ENCODE measurements at regions not wholly inside any gene's neighbourhood (a gene's known extent, or its start where the extent isn't known, plus 50 kb on each side); places are given as distances from the start of the nearest gene placed in this dataset.
A peak's percentile ranks its signal among the peaks of the same experiment; 100 is the strongest.

GRCh38 chr10:33493978-33494377, 159.5 kb upstream of the NRP1 start:
- no peak for DNase-seq
- H3K27ac ChIP-seq, result peak overlapping the region in 1 of 2 donors; percentile 37
- intact Hi-C loops (cut with DNase I; ENCODE audit: low total_unique reads), result no loop called here

GRCh38 chr10:33493497-33493896, 159.0 kb upstream of the NRP1 start:
- intact Hi-C loops (cut with DNase I; ENCODE audit: low total_unique reads), result no loop called here
- no peak for DNase-seq
- TF ChIP-seq CTCF (IDR thresholded peaks at IDR 0.05), result no peak
- Histone ChIP-seq H3K4me3 (no peak overlapping the region), H3K36me3 (no peaks in the 10 kb centered on the region), H3K27me3 (no peaks in the 10 kb centered on the region), H3K9me3 (no peaks in the 10 kb centered on the region), H3K27ac (peak overlapping the region in 1 of 2 donors; percentile 37), H3K4me1 (peaks cover 0 to 48% (median 12%) of the 10 kb centered on the region in 4 donors)

More at GRCh38 chr10:33493978-33494377, 159.5 kb upstream of the NRP1 start:
- TF ChIP-seq CTCF (IDR thresholded peaks at IDR 0.05), result no peak
- no peaks in the 10 kb centered on the region for H3K9me3 ChIP-seq
- H3K27me3 ChIP-seq, result no peaks in the 10 kb centered on the region
- peaks cover 0 to 51% (median 12%) of the 10 kb centered on the region in 4 donors for H3K4me1 ChIP-seq
- no peak overlapping the region for H3K4me3 ChIP-seq
- no peaks in the 10 kb centered on the region for H3K36me3 ChIP-seq

GRCh38 chr10:33492701-33493345, 158.4 kb upstream of the NRP1 start:
- no peak for DNase-seq
- H3K36me3 ChIP-seq, result no peaks in the 10 kb centered on the region
- no peak overlapping the region for H3K4me3 ChIP-seq
- peaks cover 0 to 42% (median 12%) of the 10 kb centered on the region in 4 donors for H3K4me1 ChIP-seq
- no peaks in the 10 kb centered on the region for H3K9me3 ChIP-seq
- intact Hi-C loops (cut with DNase I; ENCODE audit: low total_unique reads), result no loop called here
- H3K27ac ChIP-seq, result no peak overlapping the region
- no peaks in the 10 kb centered on the region for H3K27me3 ChIP-seq
- no peak for TF ChIP-seq CTCF (IDR thresholded peaks at IDR 0.05)

GRCh38 chr10:33489501-33490176, 155.2 kb upstream of the NRP1 start:
- no peaks in the 10 kb centered on the region for H3K9me3 ChIP-seq
- intact Hi-C loops (cut with DNase I; ENCODE audit: low total_unique reads), result no loop called here
- H3K36me3 ChIP-seq, result no peaks in the 10 kb centered on the region
- no peak for DNase-seq
- no peaks in the 10 kb centered on the region for H3K27me3 ChIP-seq
- H3K4me3 ChIP-seq, result no peak overlapping the region
- no peak for TF ChIP-seq CTCF (IDR thresholded peaks at IDR 0.05)
- H3K27ac ChIP-seq, result peak overlapping the region in 1 of 2 donors; percentile 29
- peaks cover 0 to 57% (median 16%) of the 10 kb centered on the region in 4 donors for H3K4me1 ChIP-seq

GRCh38 chr10:33487014-33487776, 152.7 kb upstream of the NRP1 start:
- no peak for DNase-seq
- Histone ChIP-seq H3K4me3 (no peak overlapping the region), H3K36me3 (no peaks in the 10 kb centered on the region), H3K27ac (no peak overlapping the region), H3K9me3 (no peaks in the 10 kb centered on the region), H3K4me1 (peaks cover 0 to 56% (median 8%) of the 10 kb centered on the region in 4 donors), H3K27me3 (no peaks in the 10 kb centered on the region)
- intact Hi-C loops (cut with DNase I; ENCODE audit: low total_unique reads), result no loop called here
- TF ChIP-seq CTCF (IDR thresholded peaks at IDR 0.05), result no peak

Measured in tibial artery (tissue), 4 donors.